ENCODE measurements at regions not wholly inside any gene's neighbourhood (a gene's known extent, or its start where the extent isn't known, plus 50 kb on each side); places are given as distances from the start of the nearest gene placed in this dataset.

DNA sequence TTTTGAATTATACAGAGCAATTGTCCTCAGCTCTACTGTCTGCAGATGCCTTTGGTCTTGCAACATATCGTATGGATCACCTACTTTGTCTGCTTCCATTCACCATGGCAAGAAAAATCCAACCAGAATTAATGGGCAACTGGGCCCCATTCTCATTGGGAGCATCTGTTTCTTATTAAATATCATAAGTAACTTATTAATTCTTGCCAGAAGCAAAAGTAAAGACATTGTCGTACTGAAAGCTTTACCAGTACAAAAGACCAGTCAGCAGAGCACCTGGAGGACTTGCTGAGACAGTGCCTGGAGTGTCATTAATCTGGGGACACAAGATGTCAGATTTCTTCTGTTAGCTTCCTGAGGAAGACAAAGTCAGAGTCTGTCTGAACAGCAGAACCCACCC is 404.5 kb downstream of the INHBA start:
- DNase-seq (ENCODE audit: low spot score), result peak; percentile 16

GRCh38 chr7:41297166-41297565 is 405.7 kb downstream of the INHBA start:
- DNase-seq (ENCODE audit: low spot score), result no peak

- no peak for DNase-seq (ENCODE audit: low spot score)
Observed at GRCh38 chr7:41295455-41295815, 407.5 kb downstream of the INHBA start.

GRCh38 chr7:41294556-41295454 is 408.1 kb downstream of the INHBA start:
- no peak for DNase-seq (ENCODE audit: low spot score)

DNA sequence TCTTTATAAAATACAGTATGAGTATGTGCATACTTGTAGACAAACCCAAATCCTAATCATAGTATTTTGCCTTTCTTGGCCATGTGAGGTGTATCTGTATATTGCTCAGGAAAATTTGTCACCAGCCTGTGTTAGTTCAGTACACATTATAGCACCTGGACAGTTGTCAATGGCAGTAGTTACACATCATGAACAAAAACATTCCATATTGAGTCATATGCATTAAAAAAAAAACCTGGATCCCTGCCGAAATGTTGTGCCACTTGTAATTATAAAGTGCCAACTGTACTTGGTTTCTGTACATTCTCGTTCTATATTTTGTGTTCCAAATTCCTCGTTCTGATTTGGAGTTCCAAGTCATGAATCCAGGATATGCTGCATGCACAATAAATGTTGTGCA is 410.4 kb downstream of the INHBA start:
- DNase-seq (ENCODE audit: low spot score), result no peak

GRCh38 chr7:41287559-41288335 is 415.1 kb downstream of the INHBA start:
- DNase-seq (ENCODE audit: low spot score), result no peak

- no peak for DNase-seq (ENCODE audit: low spot score)
Observed at GRCh38 chr7:41280491-41280890, 422.4 kb downstream of the INHBA start.

GRCh38 chr7:41277561-41277960 is 425.3 kb downstream of the INHBA start:
- DNase-seq (ENCODE audit: low spot score), result no peak

- DNase-seq (ENCODE audit: low spot score), result no peak
Observed at GRCh38 chr7:41275255-41275654, 427.6 kb downstream of the INHBA start.

DNA sequence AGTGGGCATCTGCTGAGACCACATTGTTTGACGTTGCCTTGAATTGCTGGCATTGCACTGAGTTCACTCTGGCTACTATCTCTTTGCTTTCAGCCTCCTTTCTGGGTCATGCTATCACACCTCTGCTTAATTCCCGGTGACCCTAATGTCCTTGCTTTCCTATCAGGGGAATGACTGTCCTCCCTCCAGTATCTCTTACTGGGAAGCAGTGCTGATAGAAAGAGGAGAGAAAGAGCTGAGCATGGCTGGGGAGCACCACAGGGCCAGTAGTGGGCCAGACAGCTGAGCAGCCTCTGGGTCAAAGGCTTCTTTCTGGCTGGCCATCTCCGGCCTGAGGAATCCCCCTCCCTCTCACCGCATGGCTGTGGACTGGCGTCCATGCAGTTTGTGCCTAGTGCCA is 428.7 kb downstream of the INHBA start:
- DNase-seq (ENCODE audit: low spot score), result no peak

- no peak for DNase-seq (ENCODE audit: low spot score)
Observed at GRCh38 chr7:41272664-41273063, 430.2 kb downstream of the INHBA start.

GRCh38 chr7:41268878-41269277 is 434.0 kb downstream of the INHBA start:
- no peak for DNase-seq (ENCODE audit: low spot score)

- DNase-seq (ENCODE audit: low spot score), result no peak
Observed at GRCh38 chr7:41261080-41261479, 441.8 kb downstream of the INHBA start.

DNA sequence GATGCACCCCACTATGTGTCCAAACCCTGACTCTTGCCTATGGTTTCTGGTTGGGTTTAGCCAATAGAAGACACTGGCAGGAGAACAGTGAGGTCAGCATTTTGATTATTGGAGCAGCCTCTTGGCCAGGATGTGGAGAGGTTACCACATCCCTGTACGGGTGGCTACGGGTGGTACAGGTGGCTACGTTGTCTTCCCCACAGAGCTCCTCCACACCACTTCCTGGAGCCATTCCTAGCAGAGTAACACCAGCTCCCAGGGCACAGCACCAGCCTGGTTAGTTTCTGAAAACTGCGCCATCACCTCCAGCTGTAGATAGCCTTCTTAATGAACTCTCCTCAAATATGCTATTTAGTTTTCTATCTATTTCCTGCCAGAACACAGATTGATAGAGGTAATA is 445.2 kb downstream of the INHBA start:
- no peak for DNase-seq (ENCODE audit: low spot score)

GRCh38 chr7:41256186-41256945 is 446.5 kb downstream of the INHBA start:
- DNase-seq (ENCODE audit: low spot score), result no peak

DNA sequence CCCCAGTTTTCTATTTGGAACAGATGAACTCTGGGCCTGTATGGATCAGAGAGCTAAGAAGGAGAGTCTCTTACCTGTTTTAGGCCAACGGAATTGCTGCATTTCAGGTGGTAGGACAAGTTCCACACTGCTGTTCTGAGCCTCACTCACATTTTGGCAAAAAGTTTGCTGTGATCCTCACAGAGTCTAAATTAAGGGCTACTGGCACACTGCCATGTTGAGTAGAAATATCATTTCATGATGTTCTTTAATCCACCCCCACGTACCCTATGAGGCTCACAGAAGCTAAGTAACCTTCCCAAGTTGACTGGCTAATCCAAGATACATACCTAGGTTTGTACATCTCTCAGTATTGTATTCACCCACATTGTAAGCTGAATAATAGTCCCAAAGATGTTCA is 447.2 kb downstream of the INHBA start:
- DNase-seq (ENCODE audit: low spot score), result no peak

DNA sequence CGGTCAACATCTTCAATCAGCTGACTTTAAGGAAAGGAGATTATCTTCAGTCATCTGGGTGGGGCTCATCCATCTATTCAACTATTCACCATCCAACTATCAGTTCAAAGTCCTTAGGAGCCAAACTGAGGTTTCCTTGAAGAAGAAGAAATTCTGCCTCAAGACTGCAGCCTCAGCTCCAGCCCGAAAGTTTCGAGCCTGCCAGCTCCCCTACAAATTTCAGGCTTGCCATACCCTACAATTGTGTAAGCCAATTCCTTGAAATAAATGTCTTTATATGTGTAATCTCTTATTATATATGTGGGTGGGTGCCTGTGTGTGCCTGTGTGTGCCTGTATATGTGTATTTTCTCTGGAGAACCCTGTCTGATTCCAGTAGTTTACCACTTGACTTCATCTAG is 447.8 kb downstream of the INHBA start:
- no peak for DNase-seq (ENCODE audit: low spot score)

- no peak for DNase-seq (ENCODE audit: low spot score)
Observed at GRCh38 chr7:41252957-41253356, 449.9 kb downstream of the INHBA start.

- DNase-seq (ENCODE audit: low spot score), result no peak
Observed at GRCh38 chr7:41252551-41252950, 450.3 kb downstream of the INHBA start.

DNA sequence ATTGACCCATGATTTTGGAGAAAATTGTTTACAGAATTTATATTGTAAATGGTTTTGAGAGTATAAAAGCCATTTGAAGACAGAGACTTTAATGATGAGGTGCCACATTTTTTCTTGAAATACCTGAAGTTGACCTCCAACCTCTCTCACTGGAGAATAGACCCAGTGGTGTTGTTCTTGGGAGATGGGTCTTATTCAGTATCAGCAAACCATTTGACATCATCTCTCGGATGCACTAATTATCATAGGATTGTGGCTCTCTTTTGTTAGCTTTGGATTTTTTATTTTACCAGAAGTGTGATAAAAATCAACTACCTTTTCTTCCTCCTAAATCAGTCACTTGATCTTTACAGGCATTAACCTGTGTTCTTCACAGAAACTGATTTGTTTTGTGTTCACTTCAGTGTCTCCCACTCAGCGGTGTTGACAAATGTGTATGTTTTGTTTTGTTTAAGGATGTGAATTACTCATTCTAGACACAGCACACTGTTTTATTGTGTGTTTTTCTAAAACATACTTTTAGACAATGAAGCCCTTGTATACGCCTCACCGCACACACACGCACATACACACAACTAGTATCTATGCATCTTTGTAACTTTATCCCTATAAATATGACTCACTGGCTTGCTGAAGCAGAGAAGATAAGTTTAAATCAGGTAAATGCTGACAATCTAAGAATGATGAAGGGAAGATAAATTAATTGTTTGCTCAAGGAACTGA is 455.6 kb downstream of the INHBA start:
- DNase-seq (ENCODE audit: low spot score), result peak; percentile 78

DNA sequence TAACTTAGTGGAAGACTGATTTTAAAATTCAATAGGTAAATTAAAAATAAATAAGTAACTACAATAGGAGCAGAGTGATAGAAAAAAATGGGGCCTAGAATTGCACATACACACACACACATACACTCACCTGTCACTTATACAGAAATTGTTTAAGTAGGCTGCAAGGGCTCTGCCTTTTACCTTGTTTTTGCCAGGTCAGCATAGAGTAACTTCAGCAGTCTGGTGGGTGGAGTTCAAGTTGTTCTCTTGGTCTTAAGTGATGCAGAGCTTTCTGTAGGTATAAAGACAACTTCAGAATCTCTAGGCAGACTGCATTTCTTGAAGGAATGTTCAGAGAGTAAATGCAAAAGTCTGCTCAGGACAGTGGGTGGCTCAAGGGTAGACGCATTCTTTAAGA is 457.0 kb downstream of the INHBA start:
- DNase-seq (ENCODE audit: low spot score), result no peak

DNA sequence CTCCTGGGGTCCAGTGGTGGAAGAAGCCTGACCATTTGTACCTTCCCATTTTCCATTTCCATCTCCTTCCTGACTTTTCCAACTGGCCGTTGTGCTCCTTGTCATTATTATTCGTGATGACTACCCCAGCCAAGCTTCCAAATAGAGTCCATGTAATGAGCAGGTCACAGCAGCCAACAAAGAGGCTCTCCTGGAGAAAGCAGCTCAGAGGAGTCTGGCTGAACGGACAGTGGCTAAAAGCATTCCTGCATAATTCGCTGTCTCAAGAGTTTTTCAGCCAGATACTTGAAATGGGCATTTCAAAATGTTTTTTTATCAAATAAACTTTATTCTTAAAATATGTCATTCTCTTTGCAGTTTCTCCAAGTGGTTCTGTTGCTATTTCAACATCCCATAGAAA is 458.6 kb downstream of the INHBA start:
- DNase-seq (ENCODE audit: low spot score), result no peak
